Gastrocnemius medialis (tissue), 4 donors: ENCODE measurements at regions not wholly inside any gene's neighbourhood (a gene's known extent, or its start where the extent isn't known, plus 50 kb on each side); places are given as distances from the start of the nearest gene placed in this dataset.

Source experiments
- ATAC-seq, 2 donors: fragments of 150-250 bp; one replicate each; pipeline ENCODE4 v1.9.1; 2016
- DNase-seq, 2 donors: peaks; one replicate each; pipeline ENCODE4 v3.0.0-alpha.2; 2019
- H3K27ac ChIP-seq, 4 donors: fragments of 200-600 bp; sonication (generic); 1 replicate in 1 of 4; 2 replicates in 3 of 4; pipeline ENCODE4 v1.5.1; 2016 to 2018; ENCODE audit warnings: mild to moderate bottlenecking in 2 of 4, moderate library complexity in 1 of 4
- H3K27me3 ChIP-seq, 3 donors: fragments of 200-600 bp; sonication (generic) in 2 of 3; 1 replicate in 1 of 3; 2 replicates in 2 of 3; pipeline versions ENCODE4 v1.5.1 to v1.6.0; 2016 to 2019; ENCODE audit warnings: mild to moderate bottlenecking in 1 of 3, moderate library complexity in 1 of 3
- H3K36me3 ChIP-seq, 2 donors: fragments of 200-600 bp; sonication (generic) in 1 of 2; one replicate each; pipeline ENCODE4 v1.5.1; 2017 to 2018
- H3K4me1 ChIP-seq, 2 donors: fragments of 200-600 bp; sonication (generic) in 1 of 2; one replicate each; pipeline ENCODE4 v1.5.1; 2016 to 2017; ENCODE audit warnings: mild to moderate bottlenecking in 2 of 2
- H3K4me3 ChIP-seq, 4 donors: fragments of 200-600 bp; sonication (generic) in 3 of 4; 1 replicate in 1 of 4; 2 replicates in 3 of 4; pipeline ENCODE4 v1.5.1; 2016 to 2019; ENCODE audit warnings: mild to moderate bottlenecking in 2 of 4
- H3K9me3 ChIP-seq, 3 donors: fragments of 200-600 bp; sonication (generic) in 2 of 3; 1 replicate in 1 of 3; 2 replicates in 2 of 3; pipeline ENCODE4 v1.5.1; 2016 to 2019
- CTCF ChIP-seq, 5 experiments: fragments of 450-650 bp in 3 of 5; fragments of 200-600 bp in 2 of 5; sonication (generic) in 2 of 5; IDR thresholded peaks in 4 of 5; conservative IDR thresholded peaks in 1 of 5; 1 replicate in 4 of 5; 2 replicates in 1 of 5; pipeline ENCODE4 v1.5.1; 2016 to 2019; ENCODE audit warnings: antibody characterized with exemption in 5 of 5, mild to moderate bottlenecking in 3 of 5, moderate library complexity in 3 of 5
- POLR2A ChIP-seq, 2 donors: fragments of 450-650 bp; IDR thresholded peaks; one replicate each; pipeline ENCODE4 v1.6.1; 2017; ENCODE audit warnings: antibody characterized with exemption in 2 of 2, mild to moderate bottlenecking in 2 of 2, moderate library complexity in 2 of 2
- in situ Hi-C, 4 donors: fragments of 200-750 bp; cut with MboI; loops; one replicate each; pipeline versions ENCODE4 v1.15.0 to v1.8.0; 2017; ENCODE audit warnings: low sequenced_read_pairs in 4 of 4
- intact Hi-C: fragments of 100-400 bp; cut with DNase I; formaldehyde crosslinking; loops from one replicate; pipeline ENCODE4 v1.15.1; 2023; ENCODE audit warnings: low total_unique reads

- in situ Hi-C loops: no loop called here
- no peaks in the 10 kb centered on the region for H3K27me3 ChIP-seq
- intact Hi-C loops: no loop called here
- H3K9me3 ChIP-seq: no peaks in the 10 kb centered on the region
- ATAC-seq (no peak), DNase-seq (no peak)
- no peaks in the 10 kb centered on the region for H3K4me1 ChIP-seq
- no peak for TF ChIP-seq POLR2A (IDR thresholded peaks at IDR 0.05)
- no peak overlapping the region for H3K27ac ChIP-seq
- H3K4me3 ChIP-seq: no peak overlapping the region
- no peaks in the 10 kb centered on the region for H3K36me3 ChIP-seq
Measured at GRCh38 chr6:90650041-90650940, 63.4 kb upstream of the MAP3K7 start.

DNA sequence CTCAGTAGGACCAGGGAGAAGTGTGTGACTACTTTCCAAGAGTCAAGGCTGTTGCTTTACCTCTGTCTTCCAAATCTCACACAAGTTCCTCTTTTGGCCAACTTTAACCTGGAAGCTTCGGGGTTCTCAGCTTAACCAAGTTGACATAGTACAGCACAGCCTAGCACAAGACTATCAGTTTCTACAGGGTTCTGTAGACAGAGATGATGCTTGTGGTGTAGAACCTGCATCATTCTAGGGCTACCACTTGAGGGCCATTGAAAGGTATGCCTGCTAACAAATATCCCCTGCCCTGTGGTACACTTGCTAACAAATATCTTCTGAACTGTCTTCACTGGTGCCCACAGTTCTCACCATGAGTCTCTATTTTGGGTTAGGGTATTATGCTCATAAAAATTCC lies 62.0 kb upstream of the MAP3K7 start:
- H3K4me3 ChIP-seq: no peak overlapping the region
- H3K4me1 ChIP-seq: no peaks in the 10 kb centered on the region
- DNase-seq: no peak
- in situ Hi-C loops: no loop called here
- no peaks in the 10 kb centered on the region for H3K36me3 ChIP-seq
- H3K27me3 ChIP-seq: no peaks in the 10 kb centered on the region
- TF ChIP-seq POLR2A (IDR thresholded peaks at IDR 0.05) (no peak), CTCF (IDR thresholded peaks at IDR 0.05 in 4 of 5, conservative IDR thresholded peaks at IDR 0.05 in 1 of 5) (no peak)
- intact Hi-C loops: no loop called here
- no peaks in the 10 kb centered on the region for H3K9me3 ChIP-seq
- H3K27ac ChIP-seq: no peak overlapping the region
- ATAC-seq: no peak

DNA sequence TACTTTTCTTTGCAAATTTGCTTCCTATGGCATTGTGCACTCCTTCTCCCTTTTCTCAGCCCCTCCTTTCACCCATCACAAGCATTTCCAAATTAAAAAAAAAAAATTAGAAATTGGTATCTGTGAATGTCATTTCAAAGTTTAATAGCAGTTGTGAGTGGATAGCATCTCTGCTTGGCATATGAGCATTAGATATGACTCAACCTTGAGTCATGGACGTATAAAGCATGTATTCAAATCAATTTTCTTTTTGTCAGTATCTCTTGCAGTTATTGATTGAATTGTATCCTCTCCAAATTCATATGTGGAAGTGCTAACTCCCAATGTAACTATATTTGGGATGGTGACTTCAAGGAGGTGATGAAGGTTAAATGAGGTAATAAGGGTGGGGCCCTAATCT lies 60.1 kb upstream of the MAP3K7 start:
- DNase-seq (no peak), ATAC-seq (no peak)
- H3K4me1 ChIP-seq: no peaks in the 10 kb centered on the region
- no peaks in the 10 kb centered on the region for H3K27me3 ChIP-seq
- in situ Hi-C loops (no loop called here), intact Hi-C loops (no loop called here)
- TF ChIP-seq CTCF (IDR thresholded peaks at IDR 0.05 in 4 of 5, conservative IDR thresholded peaks at IDR 0.05 in 1 of 5) (no peak), POLR2A (IDR thresholded peaks at IDR 0.05) (no peak)
- no peaks in the 10 kb centered on the region for H3K36me3 ChIP-seq
- no peaks in the 10 kb centered on the region for H3K9me3 ChIP-seq
- H3K4me3 ChIP-seq: no peak overlapping the region
- no peak overlapping the region for H3K27ac ChIP-seq

GRCh38 chr6:90645634-90646033 lies 58.8 kb upstream of the MAP3K7 start:
- in situ Hi-C loops: no loop called here

More at GRCh38 chr6:90645634-90646033, 58.8 kb upstream of the MAP3K7 start:
- Histone ChIP-seq H3K27me3 (no peaks in the 10 kb centered on the region), H3K4me3 (no peak overlapping the region), H3K36me3 (no peaks in the 10 kb centered on the region), H3K4me1 (no peaks in the 10 kb centered on the region), H3K27ac (no peak overlapping the region), H3K9me3 (no peaks in the 10 kb centered on the region)
- ATAC-seq (no peak), DNase-seq (no peak)
- intact Hi-C loops: no loop called here
- TF ChIP-seq POLR2A (IDR thresholded peaks at IDR 0.05) (no peak), CTCF (IDR thresholded peaks at IDR 0.05 in 4 of 5, conservative IDR thresholded peaks at IDR 0.05 in 1 of 5) (no peak)
